K562 (cell line): ENCODE measurements at regions not wholly inside any gene's neighbourhood (a gene's known extent, or its start where the extent isn't known, plus 50 kb on each side); places are given as distances from the start of the nearest gene placed in this dataset.

Experiments
- ARID1B ChIP-seq: fragments of 450-650 bp; IDR thresholded peaks from 2 replicates; pipeline ENCODE4 v1.6.1; 2016; ENCODE audit warnings: antibody characterized with exemption, mild to moderate bottlenecking, inconsistent platforms
- BACH1 ChIP-seq: fragments of 200-800 bp; sonication (Bioruptor generic); IDR thresholded peaks from 2 replicates; pipeline ENCODE4 v1.6.1; 2016; ENCODE audit warnings: missing genetic modification characterization, missing compliant biosample characterization
- C11orf30 ChIP-seq: fragments of 450-650 bp; IDR thresholded peaks from 2 replicates; pipeline ENCODE4 v1.6.1; 2016; ENCODE audit warnings: low read depth, mild to moderate bottlenecking
- CBFA2T2 ChIP-seq: fragments of 450-650 bp; conservative IDR thresholded peaks from 2 replicates; pipeline ENCODE4 v1.6.1; 2017; ENCODE audit warnings: mild to moderate bottlenecking
- CBFA2T3 ChIP-seq: fragments of 450-650 bp; IDR thresholded peaks from 2 replicates; pipeline ENCODE4 v1.6.1; 2017
- EP400 ChIP-seq: fragments of 450-650 bp; IDR thresholded peaks from 2 replicates; pipeline ENCODE4 v1.6.1; 2017; ENCODE audit warnings: antibody characterized with exemption, mild to moderate bottlenecking, moderate library complexity
- FOSL1 ChIP-seq: fragments of 200-800 bp; sonication (Bioruptor generic); conservative IDR thresholded peaks from 2 replicates; pipeline ENCODE4 v1.6.1; 2016; ENCODE audit warnings: missing genetic modification characterization, missing compliant biosample characterization
- GATA2 ChIP-seq: sonication (generic); formaldehyde crosslinking; IDR thresholded peaks from 2 replicates; pipeline ENCODE4 v1.4.0; 2020; ENCODE audit warnings: mild to moderate bottlenecking, missing genetic modification reagents
- GTF2E2 ChIP-seq: fragments of 200-800 bp; sonication (Bioruptor generic); IDR thresholded peaks from 2 replicates; pipeline ENCODE4 v1.6.1; 2016; ENCODE audit warnings: missing genetic modification characterization, missing compliant biosample characterization
- HDAC1 ChIP-seq, 2 experiments: fragments of 450-650 bp; IDR thresholded peaks; 2 replicates each; pipeline ENCODE4 v1.6.1; 2016 to 2017; ENCODE audit warnings: inconsistent platforms in 1 of 2, mild to moderate bottlenecking in 1 of 2, moderate library complexity in 1 of 2
- KDM1A ChIP-seq, 2 experiments: fragments of 450-650 bp; IDR thresholded peaks; 2 replicates each; pipeline ENCODE4 v1.6.1; 2016; ENCODE audit warnings: mild to moderate bottlenecking in 2 of 2
- MAFG ChIP-seq: fragments of 450-650 bp; conservative IDR thresholded peaks from 2 replicates; pipeline ENCODE4 v1.6.1; 2016; ENCODE audit warnings: missing genetic modification characterization, missing compliant biosample characterization
- NFE2 ChIP-seq: IDR thresholded peaks from 2 replicates; pipeline ENCODE4 v1.6.1; 2014; ENCODE audit warnings: antibody characterized with exemption, low read depth
- PRPF4 ChIP-seq: fragments of 200-400 bp; formaldehyde crosslinking; IDR thresholded peaks from one replicate; pipeline ENCODE4 v1.6.1; 2017; ENCODE audit warnings: low read length, low read depth, mild to moderate bottlenecking; ENCODE audit not compliant: insufficient read depth, poor library complexity, severe bottlenecking
- SAP30 ChIP-seq: fragments of 200-600 bp; sonication (generic); IDR thresholded peaks from 2 replicates; pipeline ENCODE4 v1.6.1; 2012; ENCODE audit warnings: borderline replicate concordance, low read depth, mild to moderate bottlenecking, moderate library complexity, low read length, control low read depth, inconsistent platforms; ENCODE audit not compliant: insufficient read depth, poor library complexity, severe bottlenecking
- SIRT6 ChIP-seq: IDR thresholded peaks from one replicate; pipeline ENCODE4 v1.6.1; 2012; ENCODE audit warnings: low read depth, mild to moderate bottlenecking, control low read depth, inconsistent platforms, low read length, moderate library complexity
- SMARCA4 ChIP-seq: fragments of 450-650 bp; IDR thresholded peaks from 2 replicates; pipeline ENCODE4 v1.6.1; 2016
- SOX6 ChIP-seq: fragments of 450-650 bp; IDR thresholded peaks from 2 replicates; pipeline ENCODE4 v1.6.1; 2014; ENCODE audit warnings: mild to moderate bottlenecking
- TAF9B ChIP-seq: fragments of 450-650 bp; IDR thresholded peaks from 2 replicates; pipeline ENCODE4 v1.6.1; 2018; ENCODE audit warnings: mild to moderate bottlenecking; ENCODE audit not compliant: partially characterized antibody
- TBP ChIP-seq: optimal IDR thresholded peaks from 2 replicates; pipeline ENCODE3; 2011; ENCODE audit warnings: low read depth, low read length, improper control_type of control experiment
- ZSCAN29 ChIP-seq: fragments of 450-650 bp; IDR thresholded peaks from 2 replicates; pipeline ENCODE4 v1.6.1; 2017
- TF ChIP-seq, protein P1 (sequence below): sonication (generic); formaldehyde crosslinking; IDR thresholded peaks from 2 replicates; pipeline ENCODE4 v1.8.0; 2022; ENCODE audit warnings: missing genetic modification reagents, mild to moderate bottlenecking, moderate library complexity, borderline replicate concordance
- TF ChIP-seq, protein P2 (sequence below), 3 experiments: fragments of 200-800 bp in 1 of 3; sonication (Bioruptor generic) in 1 of 3; sonication (generic) in 1 of 3; formaldehyde crosslinking in 1 of 3; IDR thresholded peaks; 2 replicates each; pipeline versions ENCODE4 v1.6.1 to v1.8.0; 2016 to 2022; ENCODE audit warnings: mild to moderate bottlenecking in 2 of 3, missing compliant biosample characterization in 2 of 3, missing genetic modification characterization in 2 of 3, missing genetic modification reagents in 1 of 3
- TF ChIP-seq, protein P3 (sequence below): sonication (generic); formaldehyde crosslinking; IDR thresholded peaks from 2 replicates; pipeline ENCODE4 v1.8.1; 2022; ENCODE audit warnings: missing genetic modification reagents

DNA sequence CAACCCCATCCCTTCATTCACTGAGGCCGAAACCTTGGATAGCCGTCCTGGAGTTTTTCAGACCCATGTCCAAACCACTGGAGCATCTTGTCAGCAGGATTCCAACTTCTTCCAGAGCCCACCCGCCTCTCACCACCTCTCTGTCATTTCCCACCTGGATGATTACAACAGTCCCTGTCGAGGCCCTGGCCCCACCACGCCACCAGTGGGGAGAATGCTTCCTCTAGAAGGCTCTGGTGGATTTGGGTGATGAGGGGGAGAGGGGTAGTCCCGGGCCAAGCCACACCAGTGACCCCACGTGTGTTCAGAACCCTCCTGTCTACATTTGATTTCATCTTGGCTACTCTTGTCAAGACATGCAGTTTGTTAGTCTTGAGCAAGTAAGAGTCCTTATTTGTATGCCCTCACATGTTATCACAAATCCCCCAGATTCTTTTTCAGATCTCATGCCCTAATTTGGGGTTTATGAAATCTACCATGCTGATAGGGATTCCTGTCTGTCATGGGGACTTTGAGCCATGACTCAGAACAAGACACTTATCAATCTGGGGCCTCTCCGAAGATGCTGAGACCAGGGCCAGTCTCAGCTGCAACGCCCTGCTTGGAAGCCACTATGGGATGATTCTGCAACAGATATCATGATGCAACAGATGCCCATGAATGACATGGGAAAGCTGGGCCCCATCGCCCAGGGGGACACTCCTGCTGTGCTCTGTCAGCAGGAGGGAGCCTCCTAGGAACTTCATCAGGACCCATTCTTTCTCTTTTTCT lies 186.1 kb downstream of the ZFP36L2 start (continued):
- TF ChIP-seq FOSL1 (tag) (peak; percentile 94), CBFA2T3 (peak; percentile 64), TBP (no peak), CBFA2T2 (peak; percentile 57), SMARCA4 (peak; percentile 55; the same call in 1 of the 2 replicates), GTF2E2 (tag) (0 out of 2 replicates have a peak, but pooled peaks have one; percentile 2), MAFG (tag) (peak; percentile 45), SIRT6 (no peak), BACH1 (0 out of 2 replicates have a peak, but pooled peaks have one; percentile 32), PRPF4 (no peak), NFE2 (peak; percentile 63), ARID1B (peak; percentile 64), EP400 (peak; percentile 44; the same call in 1 of the 2 replicates), HDAC1 (IDR thresholded peaks at IDR 0.05) (peak in 1 of 2 experiments; percentile 51; a peak in 1 of 4 replicates), ZSCAN29 (no peak), KDM1A (IDR thresholded peaks at IDR 0.05) (peak; percentile 66; a peak in 2 of 4 replicates), SAP30 (no peak), C11orf30 (peak; percentile 41; the same call in 1 of the 2 replicates), GATA2 (CRISPR knock-in tag) (0 out of 2 replicates have a peak, but pooled peaks have one; percentile 28), SOX6 (peak; percentile 25; the same call in 1 of the 2 replicates), TAF9B (peak; percentile 46)
- TF ChIP-seq, protein P1, sequence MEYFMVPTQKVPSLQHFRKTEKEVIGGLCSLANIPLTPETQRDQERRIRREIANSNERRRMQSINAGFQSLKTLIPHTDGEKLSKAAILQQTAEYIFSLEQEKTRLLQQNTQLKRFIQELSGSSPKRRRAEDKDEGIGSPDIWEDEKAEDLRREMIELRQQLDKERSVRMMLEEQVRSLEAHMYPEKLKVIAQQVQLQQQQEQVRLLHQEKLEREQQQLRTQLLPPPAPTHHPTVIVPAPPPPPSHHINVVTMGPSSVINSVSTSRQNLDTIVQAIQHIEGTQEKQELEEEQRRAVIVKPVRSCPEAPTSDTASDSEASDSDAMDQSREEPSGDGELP (CRISPR knock-in tag): peak; percentile 57; the same call in 1 of the 2 replicates
- TF ChIP-seq, protein P2, sequence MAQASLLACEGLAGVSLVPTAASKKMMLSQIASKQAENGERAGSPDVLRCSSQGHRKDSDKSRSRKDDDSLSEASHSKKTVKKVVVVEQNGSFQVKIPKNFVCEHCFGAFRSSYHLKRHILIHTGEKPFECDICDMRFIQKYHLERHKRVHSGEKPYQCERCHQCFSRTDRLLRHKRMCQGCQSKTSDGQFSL (CRISPR knock-in tag; IDR thresholded peaks at IDR 0.05): no peak
- TF ChIP-seq, protein P2 (tag; IDR thresholded peaks at IDR 0.05): no peak
- TF ChIP-seq, protein P3, sequence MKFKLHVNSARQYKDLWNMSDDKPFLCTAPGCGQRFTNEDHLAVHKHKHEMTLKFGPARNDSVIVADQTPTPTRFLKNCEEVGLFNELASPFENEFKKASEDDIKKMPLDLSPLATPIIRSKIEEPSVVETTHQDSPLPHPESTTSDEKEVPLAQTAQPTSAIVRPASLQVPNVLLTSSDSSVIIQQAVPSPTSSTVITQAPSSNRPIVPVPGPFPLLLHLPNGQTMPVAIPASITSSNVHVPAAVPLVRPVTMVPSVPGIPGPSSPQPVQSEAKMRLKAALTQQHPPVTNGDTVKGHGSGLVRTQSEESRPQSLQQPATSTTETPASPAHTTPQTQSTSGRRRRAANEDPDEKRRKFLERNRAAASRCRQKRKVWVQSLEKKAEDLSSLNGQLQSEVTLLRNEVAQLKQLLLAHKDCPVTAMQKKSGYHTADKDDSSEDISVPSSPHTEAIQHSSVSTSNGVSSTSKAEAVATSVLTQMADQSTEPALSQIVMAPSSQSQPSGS (CRISPR knock-in tag): no peak
